ENCODE measurements at regions not wholly inside any gene's neighbourhood (a gene's known extent, or its start where the extent isn't known, plus 50 kb on each side); places are given as distances from the start of the nearest gene placed in this dataset.

DNA sequence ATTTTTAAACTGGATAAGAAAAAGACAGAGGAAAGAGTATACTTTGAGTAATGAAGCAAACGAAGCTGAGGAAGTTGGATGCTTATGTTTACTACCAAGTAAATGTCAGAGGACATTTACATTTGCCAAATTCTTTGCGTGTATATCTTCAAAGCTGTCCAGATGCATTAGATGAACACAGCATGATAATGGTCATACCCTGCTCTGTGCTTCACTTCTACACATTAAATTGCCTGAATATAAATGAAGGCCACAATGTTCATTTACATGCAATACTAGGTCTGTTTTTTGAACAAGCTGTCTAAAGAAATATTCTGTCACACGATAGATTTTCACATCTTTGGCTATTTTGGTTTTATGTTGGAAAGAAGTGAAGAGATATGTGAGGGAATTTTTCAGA is 405.8 kb upstream of the ADAMTS9 start:
- 60% methylated on average over 3 of the region's 3 CpGs for WGBS, 2 donors (ENCODE audit: low coverage in 1 of 2)
- TF ChIP-seq, protein P1, sequence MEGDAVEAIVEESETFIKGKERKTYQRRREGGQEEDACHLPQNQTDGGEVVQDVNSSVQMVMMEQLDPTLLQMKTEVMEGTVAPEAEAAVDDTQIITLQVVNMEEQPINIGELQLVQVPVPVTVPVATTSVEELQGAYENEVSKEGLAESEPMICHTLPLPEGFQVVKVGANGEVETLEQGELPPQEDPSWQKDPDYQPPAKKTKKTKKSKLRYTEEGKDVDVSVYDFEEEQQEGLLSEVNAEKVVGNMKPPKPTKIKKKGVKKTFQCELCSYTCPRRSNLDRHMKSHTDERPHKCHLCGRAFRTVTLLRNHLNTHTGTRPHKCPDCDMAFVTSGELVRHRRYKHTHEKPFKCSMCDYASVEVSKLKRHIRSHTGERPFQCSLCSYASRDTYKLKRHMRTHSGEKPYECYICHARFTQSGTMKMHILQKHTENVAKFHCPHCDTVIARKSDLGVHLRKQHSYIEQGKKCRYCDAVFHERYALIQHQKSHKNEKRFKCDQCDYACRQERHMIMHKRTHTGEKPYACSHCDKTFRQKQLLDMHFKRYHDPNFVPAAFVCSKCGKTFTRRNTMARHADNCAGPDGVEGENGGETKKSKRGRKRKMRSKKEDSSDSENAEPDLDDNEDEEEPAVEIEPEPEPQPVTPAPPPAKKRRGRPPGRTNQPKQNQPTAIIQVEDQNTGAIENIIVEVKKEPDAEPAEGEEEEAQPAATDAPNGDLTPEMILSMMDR (IDR thresholded peaks at IDR 0.05), result no peak
- TF ChIP-seq POLR2A (IDR thresholded peaks at IDR 0.05) (no peak), POLR2AphosphoS5 (IDR thresholded peaks at IDR 0.05) (no peak), EP300 (IDR thresholded peaks at IDR 0.05) (no peak)
- H3K9me3 ChIP-seq, result no peaks in the 10 kb centered on the region
- no peak overlapping the region for H3K27ac ChIP-seq
- H3K36me3 ChIP-seq, result no peaks in the 10 kb centered on the region
- H3K27me3 ChIP-seq, result no peaks in the 10 kb centered on the region
- no peaks in the 10 kb centered on the region for H3K4me1 ChIP-seq
- no peak overlapping the region for H3K4me3 ChIP-seq
- no peak for ATAC-seq

DNA sequence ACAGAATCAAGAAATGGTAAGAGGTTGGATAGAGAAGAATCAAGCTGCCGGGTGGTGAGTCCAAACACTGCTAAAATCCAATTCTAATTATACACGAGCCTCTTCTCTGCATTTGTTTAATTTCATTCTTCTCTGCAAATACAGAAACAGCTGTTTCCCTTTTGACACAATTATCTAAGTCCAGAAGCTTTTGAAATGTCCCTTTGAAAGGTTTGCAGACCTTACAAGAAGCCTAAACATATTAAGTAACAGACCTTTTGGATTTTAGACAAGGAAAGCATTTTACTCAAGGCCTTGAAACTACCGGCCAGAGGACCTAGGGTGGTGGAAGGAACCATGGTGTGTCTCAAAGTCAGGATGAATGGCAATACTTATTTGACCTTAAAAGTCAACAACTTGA is 403.8 kb upstream of the ADAMTS9 start:
- 53% methylated on average over 2 to 3 of the region's 3 CpGs for WGBS, 2 donors (ENCODE audit: low coverage in 1 of 2)
- ATAC-seq, result no peak
- TF ChIP-seq, protein P1 (IDR thresholded peaks at IDR 0.05), result no peak
- no peak for TF ChIP-seq POLR2AphosphoS5 (IDR thresholded peaks at IDR 0.05)
- no peak for TF ChIP-seq EP300 (IDR thresholded peaks at IDR 0.05)
- no peak for TF ChIP-seq POLR2A (IDR thresholded peaks at IDR 0.05)
- Histone ChIP-seq H3K4me1 (no peaks in the 10 kb centered on the region), H3K27me3 (no peaks in the 10 kb centered on the region), H3K4me3 (no peak overlapping the region), H3K9me3 (no peaks in the 10 kb centered on the region), H3K36me3 (no peaks in the 10 kb centered on the region), H3K27ac (no peak overlapping the region)

DNA sequence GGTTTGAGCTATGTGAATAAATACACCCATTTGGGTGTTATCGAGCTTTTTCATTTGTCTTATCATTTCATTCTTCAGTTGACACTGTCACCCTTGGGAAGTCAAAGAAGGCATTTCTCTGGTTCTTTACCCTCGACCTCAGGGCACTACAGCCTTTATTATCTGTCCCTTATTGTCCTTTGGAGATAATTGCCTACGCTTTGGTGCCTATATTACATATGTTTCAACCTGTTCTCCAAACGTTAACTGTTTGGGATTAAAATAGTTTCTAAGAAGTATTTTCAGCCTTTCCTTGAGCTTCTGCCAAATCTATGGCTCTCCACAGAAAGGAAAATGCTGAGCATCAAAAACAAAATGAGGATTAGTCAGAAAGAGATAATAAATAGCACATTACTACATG is 395.4 kb upstream of the ADAMTS9 start:
- H3K9me3 ChIP-seq, result no peaks in the 10 kb centered on the region
- no peak overlapping the region for H3K27ac ChIP-seq
- no peaks in the 10 kb centered on the region for H3K36me3 ChIP-seq
- no peak overlapping the region for H3K4me3 ChIP-seq
- TF ChIP-seq POLR2AphosphoS5 (IDR thresholded peaks at IDR 0.05) (no peak), EP300 (IDR thresholded peaks at IDR 0.05) (no peak), POLR2A (IDR thresholded peaks at IDR 0.05) (no peak)
- TF ChIP-seq, protein P1 (IDR thresholded peaks at IDR 0.05), result no peak
- H3K4me1 ChIP-seq, result no peaks in the 10 kb centered on the region
- 35 to 63% methylated on average over 4 of the region's 4 CpGs for WGBS, 2 donors (ENCODE audit: low coverage in 1 of 2)
- no peaks in the 10 kb centered on the region for H3K27me3 ChIP-seq
- ATAC-seq, result no peak

DNA sequence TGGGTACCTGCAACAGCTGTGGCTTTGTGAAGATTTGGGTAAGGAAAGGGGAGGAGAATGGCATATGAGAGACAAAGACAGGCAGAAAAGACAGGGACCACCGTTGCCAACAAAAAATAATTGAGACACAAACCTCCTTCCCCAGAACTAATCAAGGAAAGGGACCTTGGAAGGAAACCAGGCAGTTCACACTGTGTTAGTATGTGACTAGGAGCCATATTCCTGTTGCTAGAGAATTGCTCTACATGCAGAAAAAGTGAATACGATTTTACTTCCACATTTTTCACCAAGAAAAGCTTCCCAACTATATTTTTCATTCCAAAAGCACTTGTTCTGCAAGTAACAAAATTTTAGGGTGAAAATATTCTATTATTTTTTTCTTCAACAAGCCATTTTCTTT is 393.7 kb upstream of the ADAMTS9 start:
- H3K36me3 ChIP-seq, result no peaks in the 10 kb centered on the region
- no peak overlapping the region for H3K4me3 ChIP-seq
- TF ChIP-seq, protein P1 (IDR thresholded peaks at IDR 0.05), result no peak
- no peak for TF ChIP-seq POLR2A (IDR thresholded peaks at IDR 0.05)
- TF ChIP-seq POLR2AphosphoS5 (IDR thresholded peaks at IDR 0.05), result no peak
- TF ChIP-seq EP300 (IDR thresholded peaks at IDR 0.05), result no peak
- no peak overlapping the region for H3K27ac ChIP-seq
- no peaks in the 10 kb centered on the region for H3K4me1 ChIP-seq
- WGBS, 2 donors (ENCODE audit: low coverage in 1 of 2), result 45 to 83% methylated on average over 1 to 2 of the region's 2 CpGs
- H3K27me3 ChIP-seq, result no peaks in the 10 kb centered on the region
- no peak for ATAC-seq
- H3K9me3 ChIP-seq, result peaks cover 0 to 5% (median 0%) of the 10 kb centered on the region in 3 donors

DNA sequence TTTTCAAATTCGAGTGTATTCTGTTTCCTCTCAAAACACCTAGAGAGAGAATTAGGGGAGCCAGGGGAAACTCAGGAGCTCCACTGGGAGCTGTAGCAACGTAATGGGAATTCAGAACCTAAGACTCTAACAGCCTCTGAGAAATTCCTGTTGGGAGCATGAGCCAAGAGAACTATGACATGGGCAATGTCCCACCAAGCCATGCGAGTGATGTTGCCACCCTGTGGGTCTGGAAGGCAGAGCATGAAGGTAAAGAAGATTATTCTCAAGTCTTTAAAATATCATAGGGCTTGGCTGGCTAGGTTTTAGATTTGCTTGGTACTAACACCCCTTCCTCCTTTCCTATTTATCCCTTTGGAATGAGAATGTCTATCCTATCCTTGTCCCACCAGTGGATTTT is 392.6 kb upstream of the ADAMTS9 start:
- H3K36me3 ChIP-seq, result no peaks in the 10 kb centered on the region
- H3K27me3 ChIP-seq, result no peaks in the 10 kb centered on the region
- WGBS, 2 donors (ENCODE audit: low coverage in 1 of 2), result 67 to 80% methylated on average over 1 to 3 of the region's 3 CpGs
- ATAC-seq, result no peak
- no peaks in the 10 kb centered on the region for H3K4me1 ChIP-seq
- H3K4me3 ChIP-seq, result no peak overlapping the region
- no peak overlapping the region for H3K27ac ChIP-seq
- TF ChIP-seq EP300 (IDR thresholded peaks at IDR 0.05) (no peak), POLR2A (IDR thresholded peaks at IDR 0.05) (no peak), POLR2AphosphoS5 (IDR thresholded peaks at IDR 0.05) (no peak)
- TF ChIP-seq, protein P1 (IDR thresholded peaks at IDR 0.05), result no peak
- peaks cover 0 to 5% (median 0%) of the 10 kb centered on the region in 3 donors for H3K9me3 ChIP-seq

Measured in gastroesophageal sphincter (tissue), 4 donors.